ENCODE measurements at regions not wholly inside any gene's neighbourhood (a gene's known extent, or its start where the extent isn't known, plus 50 kb on each side); places are given as distances from the start of the nearest gene placed in this dataset.

DNA sequence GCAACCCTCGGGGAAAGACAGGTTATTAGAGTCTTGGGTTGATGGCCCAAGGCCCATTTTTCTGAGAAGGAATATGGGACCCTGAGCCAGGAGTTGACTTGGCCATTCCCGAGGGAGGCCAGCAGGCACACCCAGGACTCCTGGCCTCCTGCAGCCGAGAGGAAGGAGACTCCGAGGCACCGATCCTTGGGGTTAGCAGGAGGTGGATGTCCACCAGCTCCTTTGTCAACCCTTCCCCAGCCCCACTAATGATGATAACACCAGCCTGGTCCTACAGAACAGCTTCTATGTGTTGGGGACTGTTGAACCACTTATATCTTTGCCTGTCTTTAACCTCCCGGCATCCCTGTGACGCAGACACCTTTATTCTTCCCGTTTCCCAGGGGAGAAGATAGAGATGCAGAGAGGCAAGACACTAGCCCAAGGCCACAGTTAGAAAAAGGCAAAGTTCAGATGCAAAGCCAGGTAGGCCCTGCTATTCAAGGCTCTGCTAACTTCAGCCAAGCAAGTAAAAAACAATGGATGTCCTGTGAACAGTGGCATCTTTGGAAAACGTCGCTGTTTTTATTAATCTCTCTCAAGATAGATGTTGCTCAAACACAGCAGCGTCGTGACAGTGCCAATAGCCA is 767.3 kb upstream of the TBX3 start:
- no peak for TF ChIP-seq EZH2phosphoT487 (IDR thresholded peaks at IDR 0.05; ENCODE audit: insufficient read depth, low read depth)
- TF ChIP-seq EZH2 (IDR thresholded peaks at IDR 0.05; ENCODE audit: insufficient read depth, poor library complexity, severe bottlenecking) = no peak

All from GM23248 (cell line).